ENCODE measurements at regions not wholly inside any gene's neighbourhood (a gene's known extent, or its start where the extent isn't known, plus 50 kb on each side); places are given as distances from the start of the nearest gene placed in this dataset.

DNA sequence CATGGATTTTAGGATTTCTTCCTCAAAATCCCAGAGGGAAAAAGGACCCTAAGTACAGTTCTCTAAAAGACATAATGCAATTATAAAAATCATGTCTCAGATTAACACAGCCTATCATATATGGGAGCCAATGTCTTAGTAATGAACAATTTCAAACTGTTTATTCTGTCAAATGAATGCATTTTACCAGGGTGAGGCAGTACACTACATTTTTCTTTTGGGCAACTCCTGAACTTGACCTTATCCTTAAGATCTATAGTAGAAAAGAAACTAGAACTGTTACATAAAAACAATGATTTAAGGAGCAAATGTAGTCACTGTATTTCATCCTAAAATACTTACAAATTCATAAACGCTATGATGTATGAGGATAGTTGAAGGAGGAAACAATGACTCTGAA is 226.3 kb upstream of the B3GALT2 start (continued):
- TF ChIP-seq RARB (CRISPR knock-in tag; IDR thresholded peaks at IDR 0.05), result no peak
- TF ChIP-seq PPARA (CRISPR knock-in tag; IDR thresholded peaks at IDR 0.05; ENCODE audit: borderline replicate concordance), result no peak

DNA sequence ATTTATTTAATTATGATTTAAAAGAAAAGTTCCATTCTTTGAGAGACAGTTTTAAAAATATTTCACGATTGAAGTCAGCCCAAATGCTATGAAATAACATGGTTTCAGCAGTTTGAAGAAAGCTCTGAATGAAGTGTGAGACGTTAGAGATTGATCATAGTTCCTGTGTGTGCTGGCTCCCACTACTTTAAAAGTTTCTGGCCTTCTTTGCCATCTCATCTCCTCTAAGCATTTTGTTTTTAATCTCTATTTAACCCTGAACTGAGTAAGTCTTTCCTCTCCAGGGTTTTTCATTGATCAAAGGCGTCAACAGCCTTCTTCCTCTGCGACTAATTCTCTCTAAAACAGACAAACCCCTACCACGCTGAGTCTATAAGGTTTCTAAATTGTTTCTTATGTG is 225.3 kb upstream of the B3GALT2 start:
- ATAC-seq, result no peak
- TF ChIP-seq OSR1 (CRISPR knock-in tag; IDR thresholded peaks at IDR 0.05) (no peak), TOX (CRISPR knock-in tag; IDR thresholded peaks at IDR 0.05; ENCODE audit: borderline replicate concordance) (no peak), ZFP30 (CRISPR knock-in tag; IDR thresholded peaks at IDR 0.05) (no peak), TCF4 (CRISPR knock-in tag; IDR thresholded peaks at IDR 0.05; ENCODE audit: borderline replicate concordance) (no peak), BACH2 (CRISPR knock-in tag; IDR thresholded peaks at IDR 0.05; ENCODE audit: borderline replicate concordance) (no peak), ESRRG (CRISPR knock-in tag; IDR thresholded peaks at IDR 0.05) (no peak), ZNF565 (CRISPR knock-in tag; conservative IDR thresholded peaks at IDR 0.05; ENCODE audit: low read depth) (no peak), GLIS3 (CRISPR knock-in tag; IDR thresholded peaks at IDR 0.05) (no peak), ZNF70 (CRISPR knock-in tag; IDR thresholded peaks at IDR 0.05) (no peak), ZNF8 (CRISPR knock-in tag; IDR thresholded peaks at IDR 0.05) (no peak), RARB (CRISPR knock-in tag; IDR thresholded peaks at IDR 0.05) (no peak), PPARA (CRISPR knock-in tag; IDR thresholded peaks at IDR 0.05; ENCODE audit: borderline replicate concordance) (no peak), ARNTL (CRISPR knock-in tag; IDR thresholded peaks at IDR 0.05; ENCODE audit: borderline replicate concordance, low read depth) (no peak), CSDC2 (CRISPR knock-in tag; IDR thresholded peaks at IDR 0.05) (no peak)
- TF ChIP-seq, protein P1, sequence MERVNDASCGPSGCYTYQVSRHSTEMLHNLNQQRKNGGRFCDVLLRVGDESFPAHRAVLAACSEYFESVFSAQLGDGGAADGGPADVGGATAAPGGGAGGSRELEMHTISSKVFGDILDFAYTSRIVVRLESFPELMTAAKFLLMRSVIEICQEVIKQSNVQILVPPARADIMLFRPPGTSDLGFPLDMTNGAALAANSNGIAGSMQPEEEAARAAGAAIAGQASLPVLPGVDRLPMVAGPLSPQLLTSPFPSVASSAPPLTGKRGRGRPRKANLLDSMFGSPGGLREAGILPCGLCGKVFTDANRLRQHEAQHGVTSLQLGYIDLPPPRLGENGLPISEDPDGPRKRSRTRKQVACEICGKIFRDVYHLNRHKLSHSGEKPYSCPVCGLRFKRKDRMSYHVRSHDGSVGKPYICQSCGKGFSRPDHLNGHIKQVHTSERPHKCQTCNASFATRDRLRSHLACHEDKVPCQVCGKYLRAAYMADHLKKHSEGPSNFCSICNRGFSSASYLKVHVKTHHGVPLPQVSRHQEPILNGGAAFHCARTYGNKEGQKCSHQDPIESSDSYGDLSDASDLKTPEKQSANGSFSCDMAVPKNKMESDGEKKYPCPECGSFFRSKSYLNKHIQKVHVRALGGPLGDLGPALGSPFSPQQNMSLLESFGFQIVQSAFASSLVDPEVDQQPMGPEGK (CRISPR knock-in tag; IDR thresholded peaks at IDR 0.05; ENCODE audit: borderline replicate concordance), result no peak
- TF ChIP-seq, protein P2, sequence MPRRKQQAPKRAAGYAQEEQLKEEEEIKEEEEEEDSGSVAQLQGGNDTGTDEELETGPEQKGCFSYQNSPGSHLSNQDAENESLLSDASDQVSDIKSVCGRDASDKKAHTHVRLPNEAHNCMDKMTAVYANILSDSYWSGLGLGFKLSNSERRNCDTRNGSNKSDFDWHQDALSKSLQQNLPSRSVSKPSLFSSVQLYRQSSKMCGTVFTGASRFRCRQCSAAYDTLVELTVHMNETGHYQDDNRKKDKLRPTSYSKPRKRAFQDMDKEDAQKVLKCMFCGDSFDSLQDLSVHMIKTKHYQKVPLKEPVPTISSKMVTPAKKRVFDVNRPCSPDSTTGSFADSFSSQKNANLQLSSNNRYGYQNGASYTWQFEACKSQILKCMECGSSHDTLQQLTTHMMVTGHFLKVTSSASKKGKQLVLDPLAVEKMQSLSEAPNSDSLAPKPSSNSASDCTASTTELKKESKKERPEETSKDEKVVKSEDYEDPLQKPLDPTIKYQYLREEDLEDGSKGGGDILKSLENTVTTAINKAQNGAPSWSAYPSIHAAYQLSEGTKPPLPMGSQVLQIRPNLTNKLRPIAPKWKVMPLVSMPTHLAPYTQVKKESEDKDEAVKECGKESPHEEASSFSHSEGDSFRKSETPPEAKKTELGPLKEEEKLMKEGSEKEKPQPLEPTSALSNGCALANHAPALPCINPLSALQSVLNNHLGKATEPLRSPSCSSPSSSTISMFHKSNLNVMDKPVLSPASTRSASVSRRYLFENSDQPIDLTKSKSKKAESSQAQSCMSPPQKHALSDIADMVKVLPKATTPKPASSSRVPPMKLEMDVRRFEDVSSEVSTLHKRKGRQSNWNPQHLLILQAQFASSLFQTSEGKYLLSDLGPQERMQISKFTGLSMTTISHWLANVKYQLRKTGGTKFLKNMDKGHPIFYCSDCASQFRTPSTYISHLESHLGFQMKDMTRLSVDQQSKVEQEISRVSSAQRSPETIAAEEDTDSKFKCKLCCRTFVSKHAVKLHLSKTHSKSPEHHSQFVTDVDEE (CRISPR knock-in tag; IDR thresholded peaks at IDR 0.05), result no peak

DNA sequence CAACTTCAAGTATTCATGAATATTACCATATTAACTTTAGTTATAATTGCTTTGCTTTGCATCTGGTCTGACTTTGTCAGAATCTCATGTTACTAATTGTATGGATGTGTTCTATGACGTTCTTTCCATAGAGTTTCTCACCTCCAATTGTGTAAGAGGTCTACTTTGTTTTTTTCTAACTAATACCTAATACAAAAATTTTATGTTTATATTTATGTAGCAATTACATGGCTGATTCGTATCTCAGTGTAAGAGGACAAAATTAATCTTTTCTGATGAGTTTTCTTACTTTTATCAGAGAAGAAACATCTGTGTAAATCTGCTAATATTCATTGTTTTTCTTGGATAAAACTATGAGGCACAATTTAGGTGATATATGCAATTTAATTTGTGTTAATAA is 224.8 kb upstream of the B3GALT2 start:
- ATAC-seq, result no peak
- no peak for TF ChIP-seq CSDC2 (CRISPR knock-in tag; IDR thresholded peaks at IDR 0.05)

DNA sequence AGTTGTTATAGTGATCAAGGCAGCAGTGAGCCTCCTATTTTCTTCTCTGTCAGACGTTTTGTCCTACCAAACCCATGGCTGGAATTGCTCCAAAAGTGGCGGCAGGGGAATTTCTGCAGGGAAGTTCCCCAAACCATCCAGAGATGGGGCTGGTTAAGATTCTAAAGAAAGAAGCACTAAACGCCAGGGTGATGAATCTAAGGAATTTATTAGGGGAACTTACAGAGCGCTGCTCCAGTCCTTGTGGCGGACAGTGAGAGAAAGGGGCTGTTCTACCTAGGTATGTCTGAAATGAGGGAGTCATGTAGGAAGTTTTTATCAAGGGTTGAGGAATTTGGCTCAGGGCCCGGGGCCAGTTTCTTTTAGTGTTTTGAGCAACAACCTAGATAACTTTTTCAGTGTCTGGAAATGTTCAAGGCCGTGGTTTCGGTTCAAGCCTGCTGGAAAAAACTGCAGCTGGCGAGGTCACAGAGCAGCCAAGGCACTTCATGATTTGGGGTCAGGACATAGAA is 222.4 kb upstream of the B3GALT2 start:
- ATAC-seq, result peak; percentile 97
- TF ChIP-seq OSR1 (CRISPR knock-in tag; IDR thresholded peaks at IDR 0.05) (no peak), SNAI2 (CRISPR knock-in tag; IDR thresholded peaks at IDR 0.05) (no peak), RARB (CRISPR knock-in tag; IDR thresholded peaks at IDR 0.05) (no peak), ISL1 (CRISPR knock-in tag; IDR thresholded peaks at IDR 0.05) (no peak), ZNF565 (CRISPR knock-in tag; conservative IDR thresholded peaks at IDR 0.05; ENCODE audit: low read depth) (no peak), GLIS3 (CRISPR knock-in tag; IDR thresholded peaks at IDR 0.05) (no peak), ZFP3 (CRISPR knock-in tag; IDR thresholded peaks at IDR 0.05) (no peak), ZNF70 (CRISPR knock-in tag; IDR thresholded peaks at IDR 0.05) (no peak), ZNF8 (CRISPR knock-in tag; IDR thresholded peaks at IDR 0.05) (no peak), ZFP30 (CRISPR knock-in tag; IDR thresholded peaks at IDR 0.05) (no peak), PPARA (CRISPR knock-in tag; IDR thresholded peaks at IDR 0.05; ENCODE audit: borderline replicate concordance) (no peak)
- TF ChIP-seq, protein P1 (CRISPR knock-in tag; IDR thresholded peaks at IDR 0.05; ENCODE audit: borderline replicate concordance), result no peak
- TF ChIP-seq, protein P2 (CRISPR knock-in tag; IDR thresholded peaks at IDR 0.05), result no peak
- TF ChIP-seq, protein P3, sequence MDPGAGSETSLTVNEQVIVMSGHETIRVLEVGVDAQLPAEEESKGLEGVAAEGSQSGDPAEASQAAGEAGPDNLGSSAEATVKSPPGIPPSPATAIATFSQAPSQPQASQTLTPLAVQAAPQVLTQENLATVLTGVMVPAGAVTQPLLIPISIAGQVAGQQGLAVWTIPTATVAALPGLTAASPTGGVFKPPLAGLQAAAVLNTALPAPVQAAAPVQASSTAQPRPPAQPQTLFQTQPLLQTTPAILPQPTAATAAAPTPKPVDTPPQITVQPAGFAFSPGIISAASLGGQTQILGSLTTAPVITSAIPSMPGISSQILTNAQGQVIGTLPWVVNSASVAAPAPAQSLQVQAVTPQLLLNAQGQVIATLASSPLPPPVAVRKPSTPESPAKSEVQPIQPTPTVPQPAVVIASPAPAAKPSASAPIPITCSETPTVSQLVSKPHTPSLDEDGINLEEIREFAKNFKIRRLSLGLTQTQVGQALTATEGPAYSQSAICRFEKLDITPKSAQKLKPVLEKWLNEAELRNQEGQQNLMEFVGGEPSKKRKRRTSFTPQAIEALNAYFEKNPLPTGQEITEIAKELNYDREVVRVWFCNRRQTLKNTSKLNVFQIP (CRISPR knock-in tag; IDR thresholded peaks at IDR 0.05; ENCODE audit: borderline replicate concordance, low read depth), result no peak
